HepG2 (cell line): ENCODE measurements at regions not wholly inside any gene's neighbourhood (a gene's known extent, or its start where the extent isn't known, plus 50 kb on each side); places are given as distances from the start of the nearest gene placed in this dataset.

Source experiments
- ATAC-seq: fragments of 200-7000 bp; cut with Tn5 transposase; 3 replicates; pipeline ENCODE4 v1.9.1; 2020; ENCODE audit warnings: mild to moderate bottlenecking, moderate library complexity
- BruUV-seq: library from RNA; stranded (reverse); fragments of 400-500 nt; replicated peaks from 2 replicates; lab custom pipeline; 2021; lab: Mats Ljungman, UMichigan
- CTCF ChIA-PET: fragments of 300-600 bp; formaldehyde crosslinking; extraction: SDS; loops from one replicate; lab custom pipeline; 2021; ENCODE audit warnings: low total read pairs, inconsistent platforms, low intra/inter-chr PET ratio; lab: Yijun Ruan, JAX
- POLR2A ChIA-PET: fragments of 350-600 bp; sonication (Branson Sonifier 250); formaldehyde crosslinking; loops from one replicate; lab custom pipeline; 2020; ENCODE audit warnings: antibody characterized with exemption, inconsistent platforms; lab: Yijun Ruan, JAX
- DNase-seq: peaks from one replicate; pipeline ENCODE4 v3.0.0-alpha.2; 2015; ENCODE audit warnings: low spot score
- FAIRE-seq: peaks from 3 replicates; lab custom pipeline; 2011; peaks lifted over from hg19 to GRCh38; lab: Jason Lieb, UNC
- H2AFZ ChIP-seq: one replicate; pipeline ENCODE4 v1.6.1; 2011; ENCODE audit warnings: low read length, inconsistent platforms
- H3K27ac ChIP-seq: fragments of 300-600 bp; 3 replicates; pipeline ENCODE4 v1.8.0; 2011; ENCODE audit warnings: mixed run types, mild to moderate bottlenecking, mixed read lengths, low read length, inconsistent platforms; ENCODE audit not compliant: insufficient read depth; ENCODE audit errors: extremely low read length
- H3K27me3 ChIP-seq, 2 experiments: fragments of 200-600 bp in 1 of 2; 2 replicates in 1 of 2; 3 replicates in 1 of 2; pipeline versions ENCODE4 v1.6.0 to v1.8.0; 2011; ENCODE audit warnings: low read length in 2 of 2, mild to moderate bottlenecking in 2 of 2, moderate library complexity in 2 of 2, inconsistent platforms in 1 of 2; ENCODE audit not compliant: insufficient read depth in 2 of 2, control insufficient read depth in 1 of 2
- H3K36me3 ChIP-seq, 2 experiments: fragments of 200-600 bp in 1 of 2; replicated peaks in 1 of 2; 2 replicates in 1 of 2; 3 replicates in 1 of 2; pipeline versions ENCODE4 v1.5.1 to v1.8.0; 2011; ENCODE audit warnings: low read length in 2 of 2, inconsistent platforms in 1 of 2; ENCODE audit not compliant: insufficient read depth in 2 of 2, control insufficient read depth in 1 of 2
- H3K4me1 ChIP-seq: 2 replicates; pipeline ENCODE4 v1.5.1; 2012; ENCODE audit warnings: low read length, inconsistent platforms; ENCODE audit not compliant: insufficient read depth
- H3K4me2 ChIP-seq: 2 replicates; pipeline ENCODE4 v1.6.0; 2011; ENCODE audit warnings: low read depth, low read length, inconsistent platforms
- H3K4me3 ChIP-seq, 3 experiments: fragments of 200-600 bp in 1 of 3; sonication (generic), shearing (Covaris generic) in 1 of 3; replicated peaks in 1 of 3; 2 replicates each; pipeline ENCODE4 v1.5.1; 2011 to 2016; ENCODE audit warnings: low read length in 3 of 3, inconsistent platforms in 2 of 3, low read depth in 2 of 3, mild to moderate bottlenecking in 2 of 3, control low read depth in 1 of 3, mixed read lengths in 1 of 3; ENCODE audit not compliant: insufficient read depth in 1 of 3
- H3K79me2 ChIP-seq: one replicate; pipeline ENCODE4 v1.6.1; 2011; ENCODE audit warnings: low read length, inconsistent platforms; ENCODE audit not compliant: insufficient read depth
- H3K9ac ChIP-seq: 2 replicates; pipeline ENCODE4 v1.6.0; 2011; ENCODE audit warnings: mild to moderate bottlenecking, low read depth, low read length, inconsistent platforms; ENCODE audit not compliant: insufficient read depth
- H3K9me3 ChIP-seq: 2 replicates; pipeline ENCODE4 v1.5.1; 2012; ENCODE audit warnings: mild to moderate bottlenecking, low read length
- H4K20me1 ChIP-seq: 2 replicates; pipeline ENCODE4 v1.6.0; 2011; ENCODE audit warnings: inconsistent platforms, mild to moderate bottlenecking, low read length, moderate library complexity; ENCODE audit not compliant: insufficient read depth
- BRCA1 ChIP-seq: sonication (generic); formaldehyde crosslinking; IDR thresholded peaks from 2 replicates; pipeline ENCODE4 v1.4.0; 2020; ENCODE audit warnings: missing genetic modification reagents
- KDM1A ChIP-seq: IDR thresholded peaks from 2 replicates; pipeline ENCODE4 v1.6.1; 2016; ENCODE audit warnings: missing compliant biosample characterization
- MYC ChIP-seq: sonication (generic); formaldehyde crosslinking; IDR thresholded peaks from 2 replicates; pipeline ENCODE4 v1.9.0; 2021; ENCODE audit warnings: missing genetic modification reagents, borderline replicate concordance
- NR2C2 ChIP-seq: sonication (generic); formaldehyde crosslinking; IDR thresholded peaks from 2 replicates; pipeline ENCODE4 v1.4.0; 2020; ENCODE audit warnings: missing genetic modification reagents, mild to moderate bottlenecking, moderate library complexity, borderline replicate concordance
- ONECUT2 ChIP-seq: sonication (generic); formaldehyde crosslinking; IDR thresholded peaks from 2 replicates; pipeline ENCODE4 v1.4.0; 2020; ENCODE audit warnings: missing genetic modification reagents
- RNF219 ChIP-seq: sonication (generic); formaldehyde crosslinking; IDR thresholded peaks from 2 replicates; pipeline ENCODE4 v1.5.0; 2020; ENCODE audit warnings: mild to moderate bottlenecking, missing genetic modification reagents
- SP140L ChIP-seq: sonication (generic); formaldehyde crosslinking; IDR thresholded peaks from 2 replicates; pipeline ENCODE4 v1.4.0; 2020; ENCODE audit warnings: missing genetic modification reagents, borderline replicate concordance
- TARDBP ChIP-seq: sonication (generic); formaldehyde crosslinking; IDR thresholded peaks from 2 replicates; pipeline ENCODE4 v1.8.0; 2022; ENCODE audit warnings: mild to moderate bottlenecking, missing genetic modification reagents
- ZBTB3 ChIP-seq: sonication (generic); formaldehyde crosslinking; IDR thresholded peaks from 2 replicates; pipeline ENCODE4 v1.4.0; 2020; ENCODE audit warnings: low read depth, mild to moderate bottlenecking, moderate library complexity, missing genetic modification reagents, borderline replicate concordance
- ZC3H4 ChIP-seq: sonication (generic); formaldehyde crosslinking; IDR thresholded peaks from 2 replicates; pipeline ENCODE4 v1.4.0; 2020; ENCODE audit warnings: missing genetic modification reagents, borderline replicate concordance
- ZNF501 ChIP-seq: sonication (generic); formaldehyde crosslinking; IDR thresholded peaks from 2 replicates; pipeline ENCODE4 v1.5.1; 2020; ENCODE audit warnings: mild to moderate bottlenecking, moderate library complexity, missing genetic modification reagents
- in situ Hi-C: cut with HindIII; loops from 2 replicates; pipeline ENCODE4 v1.10.0; 2017; ENCODE audit warnings: low pct_unique_long_range_greater_than_20kb; ENCODE audit not compliant: extremely low pct_ligation_motif_present
- intact Hi-C: fragments of 100-400 bp; cut with micrococcal nuclease; formaldehyde crosslinking; loops from one replicate; pipeline ENCODE4 v1.10.0; 2022; ENCODE audit not compliant: unreplicated experiment
- TF ChIP-seq, protein P1 (sequence below): sonication (generic); formaldehyde crosslinking; IDR thresholded peaks from 2 replicates; pipeline ENCODE4 v1.4.0; 2020; ENCODE audit warnings: low read depth, missing genetic modification reagents
- TF ChIP-seq, protein P2 (sequence below): sonication (generic); formaldehyde crosslinking; IDR thresholded peaks from 2 replicates; pipeline ENCODE4 v1.4.0; 2020; ENCODE audit warnings: mild to moderate bottlenecking, missing genetic modification reagents

- TF ChIP-seq MYC (CRISPR knock-in tag) (no peak), KDM1A (CRISPR knock-in tag) (no peak), ZC3H4 (CRISPR knock-in tag) (no peak), ONECUT2 (CRISPR knock-in tag) (no peak), TARDBP (CRISPR knock-in tag) (no peak)
These were observed 265.8 kb upstream of the SMIM31 start (continued) for GRCh38 chr4:164488114-164488513.

GRCh38 chr4:164501074-164501473 lies 252.9 kb upstream of the SMIM31 start:
- ATAC-seq (no peak), FAIRE-seq (no peak), DNase-seq (no peak)
- Histone ChIP-seq H3K27ac (no peak overlapping the region), H3K9ac (no peak overlapping the region), H3K4me3 (no peak overlapping the region), H2AFZ (no peak overlapping the region), H3K36me3 (no peaks in the 10 kb centered on the region), H3K9me3 (no peaks in the 10 kb centered on the region), H3K79me2 (no peaks in the 10 kb centered on the region), H3K4me1 (no peaks in the 10 kb centered on the region), H3K4me2 (no peak overlapping the region), H4K20me1 (no peaks in the 10 kb centered on the region), H3K27me3 (no peaks in the 10 kb centered on the region)
- BruUV-seq: no TSS peak
- in situ Hi-C loops (no loop called here), intact Hi-C loops (no loop called here)
- TF ChIP-seq, protein P1, sequence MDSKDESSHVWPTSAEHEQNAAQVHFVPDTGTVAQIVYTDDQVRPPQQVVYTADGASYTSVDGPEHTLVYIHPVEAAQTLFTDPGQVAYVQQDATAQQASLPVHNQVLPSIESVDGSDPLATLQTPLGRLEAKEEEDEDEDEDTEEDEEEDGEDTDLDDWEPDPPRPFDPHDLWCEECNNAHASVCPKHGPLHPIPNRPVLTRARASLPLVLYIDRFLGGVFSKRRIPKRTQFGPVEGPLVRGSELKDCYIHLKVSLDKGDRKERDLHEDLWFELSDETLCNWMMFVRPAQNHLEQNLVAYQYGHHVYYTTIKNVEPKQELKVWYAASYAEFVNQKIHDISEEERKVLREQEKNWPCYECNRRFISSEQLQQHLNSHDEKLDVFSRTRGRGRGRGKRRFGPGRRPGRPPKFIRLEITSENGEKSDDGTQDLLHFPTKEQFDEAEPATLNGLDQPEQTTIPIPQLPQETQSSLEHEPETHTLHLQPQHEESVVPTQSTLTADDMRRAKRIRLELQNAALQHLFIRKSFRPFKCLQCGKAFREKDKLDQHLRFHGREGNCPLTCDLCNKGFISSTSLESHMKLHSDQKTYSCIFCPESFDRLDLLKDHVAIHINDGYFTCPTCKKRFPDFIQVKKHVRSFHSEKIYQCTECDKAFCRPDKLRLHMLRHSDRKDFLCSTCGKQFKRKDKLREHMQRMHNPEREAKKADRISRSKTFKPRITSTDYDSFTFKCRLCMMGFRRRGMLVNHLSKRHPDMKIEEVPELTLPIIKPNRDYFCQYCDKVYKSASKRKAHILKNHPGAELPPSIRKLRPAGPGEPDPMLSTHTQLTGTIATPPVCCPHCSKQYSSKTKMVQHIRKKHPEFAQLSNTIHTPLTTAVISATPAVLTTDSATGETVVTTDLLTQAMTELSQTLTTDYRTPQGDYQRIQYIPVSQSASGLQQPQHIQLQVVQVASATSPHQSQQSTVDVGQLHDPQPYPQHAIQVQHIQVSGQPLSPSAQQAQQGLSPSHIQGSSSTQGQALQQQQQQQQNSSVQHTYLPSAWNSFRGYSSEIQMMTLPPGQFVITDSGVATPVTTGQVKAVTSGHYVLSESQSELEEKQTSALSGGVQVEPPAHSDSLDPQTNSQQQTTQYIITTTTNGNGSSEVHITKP (CRISPR knock-in tag): no peak
- no peak for TF ChIP-seq NR2C2 (CRISPR knock-in tag)
- no peak for TF ChIP-seq ZNF501 (CRISPR knock-in tag)
- no peak for TF ChIP-seq BRCA1
- no peak for TF ChIP-seq RNF219 (CRISPR knock-in tag)
- TF ChIP-seq, protein P2, sequence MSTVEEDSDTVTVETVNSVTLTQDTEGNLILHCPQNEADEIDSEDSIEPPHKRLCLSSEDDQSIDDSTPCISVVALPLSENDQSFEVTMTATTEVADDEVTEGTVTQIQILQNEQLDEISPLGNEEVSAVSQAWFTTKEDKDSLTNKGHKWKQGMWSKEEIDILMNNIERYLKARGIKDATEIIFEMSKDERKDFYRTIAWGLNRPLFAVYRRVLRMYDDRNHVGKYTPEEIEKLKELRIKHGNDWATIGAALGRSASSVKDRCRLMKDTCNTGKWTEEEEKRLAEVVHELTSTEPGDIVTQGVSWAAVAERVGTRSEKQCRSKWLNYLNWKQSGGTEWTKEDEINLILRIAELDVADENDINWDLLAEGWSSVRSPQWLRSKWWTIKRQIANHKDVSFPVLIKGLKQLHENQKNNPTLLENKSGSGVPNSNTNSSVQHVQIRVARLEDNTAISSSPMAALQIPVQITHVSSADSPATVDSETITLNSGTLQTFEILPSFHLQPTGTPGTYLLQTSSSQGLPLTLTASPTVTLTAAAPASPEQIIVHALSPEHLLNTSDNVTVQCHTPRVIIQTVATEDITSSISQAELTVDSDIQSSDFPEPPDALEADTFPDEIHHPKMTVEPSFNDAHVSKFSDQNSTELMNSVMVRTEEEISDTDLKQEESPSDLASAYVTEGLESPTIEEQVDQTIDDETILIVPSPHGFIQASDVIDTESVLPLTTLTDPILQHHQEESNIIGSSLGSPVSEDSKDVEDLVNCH (CRISPR knock-in tag): no peak
- no peak for TF ChIP-seq ZBTB3 (CRISPR knock-in tag)
- TF ChIP-seq SP140L (CRISPR knock-in tag): no peak
- ChIA-PET CTCF (no interaction called here), POLR2A (no interaction called here)
